Fibroblast of lung (primary cell): ENCODE measurements at regions not wholly inside any gene's neighbourhood (a gene's known extent, or its start where the extent isn't known, plus 50 kb on each side); places are given as distances from the start of the nearest gene placed in this dataset.

Source experiments
- CTCF ChIP-seq, 2 donors: IDR thresholded peaks in 1 of 2; conservative IDR thresholded peaks in 1 of 2; 1 replicate in 1 of 2; 2 replicates in 1 of 2; pipeline ENCODE4 v1.5.1; 2011 to 2012; ENCODE audit warnings: low read length in 2 of 2, control low read depth in 1 of 2, inconsistent platforms in 1 of 2, low read depth in 1 of 2, mild to moderate bottlenecking in 1 of 2
- EZH2 ChIP-seq: IDR thresholded peaks from 2 replicates; pipeline ENCODE4 v1.5.1; 2012; ENCODE audit warnings: low read length, control low read depth, mild to moderate bottlenecking; ENCODE audit errors: missing control alignments

GRCh38 chr4:18155067-18156041 is 133.8 kb upstream of the LCORL start:
- TF ChIP-seq CTCF (conservative IDR thresholded peaks at IDR 0.05 in 1 of 2, IDR thresholded peaks at IDR 0.05 in 1 of 2; ENCODE audit: low read depth in 1 of 2, low read length in 2 of 2) (no peak), EZH2 (no peak)
